ENCODE measurements at regions not wholly inside any gene's neighbourhood (a gene's known extent, or its start where the extent isn't known, plus 50 kb on each side); places are given as distances from the start of the nearest gene placed in this dataset.

DNA sequence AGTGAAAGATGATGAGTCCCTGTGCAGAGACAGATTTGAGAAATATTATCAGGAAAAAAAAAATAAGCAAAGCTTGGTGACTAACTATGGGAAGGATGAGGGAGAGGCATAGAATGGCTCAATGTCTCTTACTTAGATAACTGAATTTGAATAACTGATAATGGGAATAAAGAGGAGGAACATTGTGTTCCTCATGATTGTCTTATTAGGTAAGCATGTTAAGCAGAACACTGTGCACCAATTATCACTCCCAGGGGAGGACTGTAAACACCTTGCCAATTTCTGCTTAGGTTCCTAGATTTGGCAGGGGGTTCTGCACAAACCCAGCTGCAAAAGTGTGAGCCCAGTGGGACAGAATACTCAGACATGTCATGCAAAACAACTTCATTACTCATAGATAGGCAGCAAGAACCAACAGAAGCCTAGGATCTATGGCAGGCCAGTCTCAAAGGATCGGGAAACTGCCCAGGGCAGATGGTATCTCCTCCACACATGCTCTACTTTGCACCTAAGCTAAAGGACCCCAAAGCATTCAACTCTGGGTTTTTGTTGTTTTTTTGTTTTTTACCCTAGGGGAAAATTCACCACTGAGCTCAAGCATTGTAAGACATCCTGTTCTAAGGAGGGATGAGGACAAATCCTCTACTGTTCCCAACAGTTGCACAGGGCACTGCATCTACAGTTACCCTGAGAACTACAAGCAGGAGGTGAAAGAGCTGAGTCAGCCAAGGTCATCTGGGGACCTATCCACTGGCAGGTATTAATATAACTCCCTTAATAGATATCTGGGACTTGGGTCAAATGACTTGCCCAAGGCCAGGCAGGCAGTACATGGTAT, 907.0 kb downstream of the RAPGEF2 start:
- no peak overlapping the region for H3K27ac ChIP-seq
- TF ChIP-seq, protein P1, sequence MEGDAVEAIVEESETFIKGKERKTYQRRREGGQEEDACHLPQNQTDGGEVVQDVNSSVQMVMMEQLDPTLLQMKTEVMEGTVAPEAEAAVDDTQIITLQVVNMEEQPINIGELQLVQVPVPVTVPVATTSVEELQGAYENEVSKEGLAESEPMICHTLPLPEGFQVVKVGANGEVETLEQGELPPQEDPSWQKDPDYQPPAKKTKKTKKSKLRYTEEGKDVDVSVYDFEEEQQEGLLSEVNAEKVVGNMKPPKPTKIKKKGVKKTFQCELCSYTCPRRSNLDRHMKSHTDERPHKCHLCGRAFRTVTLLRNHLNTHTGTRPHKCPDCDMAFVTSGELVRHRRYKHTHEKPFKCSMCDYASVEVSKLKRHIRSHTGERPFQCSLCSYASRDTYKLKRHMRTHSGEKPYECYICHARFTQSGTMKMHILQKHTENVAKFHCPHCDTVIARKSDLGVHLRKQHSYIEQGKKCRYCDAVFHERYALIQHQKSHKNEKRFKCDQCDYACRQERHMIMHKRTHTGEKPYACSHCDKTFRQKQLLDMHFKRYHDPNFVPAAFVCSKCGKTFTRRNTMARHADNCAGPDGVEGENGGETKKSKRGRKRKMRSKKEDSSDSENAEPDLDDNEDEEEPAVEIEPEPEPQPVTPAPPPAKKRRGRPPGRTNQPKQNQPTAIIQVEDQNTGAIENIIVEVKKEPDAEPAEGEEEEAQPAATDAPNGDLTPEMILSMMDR (conservative IDR thresholded peaks at IDR 0.05), result no peak

DNA sequence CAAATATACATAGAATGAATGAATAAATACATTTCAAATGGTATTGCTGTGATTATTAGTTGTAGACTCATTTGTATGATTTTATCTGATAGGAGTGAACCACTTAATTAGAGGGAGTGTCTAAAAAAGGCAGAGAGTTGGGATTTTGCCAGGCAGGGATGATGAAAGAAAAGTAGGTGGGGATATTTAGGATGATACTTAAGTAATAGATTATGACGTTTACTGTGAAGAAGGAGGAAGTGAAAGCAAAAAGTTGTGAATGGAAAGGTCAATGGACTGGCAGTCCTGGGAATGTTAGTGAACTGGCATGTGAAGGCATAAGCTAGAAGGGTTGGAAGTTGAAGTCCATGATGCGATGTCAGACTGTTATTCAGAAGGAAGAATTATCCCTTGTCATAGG, 917.1 kb downstream of the RAPGEF2 start:
- TF ChIP-seq, protein P1 (conservative IDR thresholded peaks at IDR 0.05), result no peak
- no peak overlapping the region for H3K27ac ChIP-seq

DNA sequence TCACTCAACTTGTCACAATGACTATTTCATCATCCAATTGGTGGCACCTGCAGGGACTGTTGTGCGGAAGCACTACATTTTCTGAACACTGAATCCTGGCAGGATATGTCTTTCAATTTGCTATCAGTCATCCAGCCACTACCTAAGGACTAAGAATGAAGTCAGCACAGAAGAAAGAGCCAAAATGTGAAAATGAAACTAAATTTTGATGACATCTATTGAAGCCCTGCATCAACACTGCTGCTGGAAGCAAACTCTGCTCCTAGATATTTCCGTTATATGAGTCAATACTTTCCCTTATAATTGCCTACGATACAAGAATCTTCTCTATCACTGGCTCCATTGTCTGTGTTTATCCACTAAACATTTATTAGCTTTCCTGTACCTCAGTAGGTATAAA, 917.9 kb downstream of the RAPGEF2 start:
- TF ChIP-seq, protein P1 (conservative IDR thresholded peaks at IDR 0.05), result no peak
- H3K27ac ChIP-seq, result no peak overlapping the region

DNA sequence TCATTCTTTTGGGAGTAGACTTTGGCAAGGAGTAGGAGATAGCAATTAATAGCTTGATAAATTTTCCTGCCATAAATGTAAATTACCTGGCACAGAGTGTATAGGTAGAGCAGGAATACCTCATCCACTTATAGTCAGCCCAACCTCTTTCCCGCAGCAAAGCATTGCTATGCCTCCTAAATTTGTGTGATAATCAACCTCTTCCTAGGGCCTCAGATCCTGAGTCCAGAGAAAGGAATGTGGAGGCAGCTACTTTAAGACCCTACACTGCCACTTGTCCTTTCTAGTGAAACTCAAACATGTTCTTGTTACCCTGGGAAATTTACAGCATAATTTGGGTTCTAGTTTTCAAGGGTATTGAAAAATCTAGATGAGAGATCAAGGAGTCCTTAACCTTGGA, 919.0 kb downstream of the RAPGEF2 start:
- H3K27ac ChIP-seq, result no peak overlapping the region
- TF ChIP-seq, protein P1 (conservative IDR thresholded peaks at IDR 0.05), result no peak

DNA sequence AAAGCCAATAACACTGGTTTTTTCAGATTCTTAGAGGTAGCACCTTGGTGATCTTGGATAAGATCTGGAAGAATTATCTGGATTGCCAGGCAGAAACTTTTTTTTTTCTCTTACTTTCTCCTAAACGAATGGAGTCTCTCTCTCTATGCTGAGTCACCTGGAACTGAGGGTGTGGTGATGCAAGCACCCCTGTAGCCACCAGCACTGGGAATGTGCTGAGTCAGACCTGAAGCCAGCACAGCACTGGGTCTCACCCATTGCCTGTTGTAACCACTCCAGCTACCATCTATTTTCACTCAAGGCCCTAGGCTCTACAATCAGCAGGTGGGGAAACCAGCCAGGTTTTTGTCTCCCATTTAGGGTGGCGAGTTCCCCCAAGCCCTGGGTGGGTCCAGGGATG, 923.8 kb downstream of the RAPGEF2 start:
- no peak overlapping the region for H3K27ac ChIP-seq
- TF ChIP-seq, protein P1 (conservative IDR thresholded peaks at IDR 0.05), result no peak

DNA sequence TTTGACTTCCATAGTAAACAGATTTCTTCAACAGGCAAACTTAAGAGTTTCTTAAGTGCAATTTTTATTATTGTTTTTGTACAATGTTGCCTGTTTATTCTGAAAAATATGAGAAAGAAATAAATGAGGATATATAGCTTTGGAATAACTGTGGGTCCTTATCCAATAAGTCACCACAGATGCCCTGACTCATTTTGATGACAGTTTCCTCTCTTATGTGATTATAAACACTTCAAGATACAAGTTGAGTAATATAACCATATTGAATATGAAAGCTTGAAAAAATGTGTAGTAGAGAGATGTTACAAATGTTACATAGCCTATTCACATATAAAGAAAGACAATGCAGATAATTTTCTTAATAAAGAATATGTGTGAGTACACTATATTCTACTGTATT, 931.6 kb downstream of the RAPGEF2 start:
- TF ChIP-seq, protein P1 (conservative IDR thresholded peaks at IDR 0.05), result no peak
- no peak overlapping the region for H3K27ac ChIP-seq

DNA sequence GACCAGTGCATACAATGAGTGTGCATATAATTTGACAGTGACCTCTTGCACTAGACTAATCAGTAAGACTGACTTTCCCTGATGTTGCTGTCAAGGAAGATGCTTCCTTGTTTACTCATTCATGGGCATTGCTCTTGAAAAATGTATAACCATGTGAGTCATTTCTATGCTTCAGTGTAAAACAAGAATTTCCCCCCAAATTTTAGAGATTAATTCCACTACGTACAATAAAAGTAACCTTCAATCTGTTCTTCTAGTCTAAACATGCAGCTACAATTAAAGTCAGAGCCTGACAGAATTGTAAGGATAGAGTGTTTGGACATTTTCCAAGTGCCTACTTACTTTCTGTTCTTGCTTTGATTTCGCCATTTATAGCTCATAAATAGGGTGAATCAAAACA, 935.7 kb downstream of the RAPGEF2 start:
- TF ChIP-seq, protein P1 (conservative IDR thresholded peaks at IDR 0.05), result no peak
- H3K27ac ChIP-seq, result no peak overlapping the region
